WERI-Rb-1 (cell line): ENCODE measurements at regions not wholly inside any gene's neighbourhood (a gene's known extent, or its start where the extent isn't known, plus 50 kb on each side); places are given as distances from the start of the nearest gene placed in this dataset.

ENCODE experiments used
- DNase-seq: peaks from one replicate; pipeline ENCODE4 v3.0.0-alpha.2; 2020
- H3K27ac ChIP-seq: fragments of 250-450 bp; sonication (Bioruptor Pico); 2 replicates; pipeline ENCODE4 v1.5.1; 2020; ENCODE audit warnings: mild to moderate bottlenecking, moderate library complexity
- H3K27me3 ChIP-seq: fragments of 250-450 bp; sonication (Bioruptor Pico); 2 replicates; pipeline ENCODE4 v1.5.1; 2021; ENCODE audit warnings: mild to moderate bottlenecking, low read depth, moderate library complexity; ENCODE audit not compliant: insufficient read depth, severe bottlenecking
- H3K36me3 ChIP-seq: fragments of 250-450 bp; sonication (Bioruptor Pico); 2 replicates; pipeline ENCODE4 v1.5.1; 2020; ENCODE audit warnings: mild to moderate bottlenecking, moderate library complexity
- H3K4me3 ChIP-seq: 2 replicates; pipeline ENCODE4 v1.5.1; 2011; ENCODE audit warnings: low read depth, mild to moderate bottlenecking, control low read depth, low read length
- H3K9me3 ChIP-seq: fragments of 250-450 bp; sonication (Bioruptor Pico); 2 replicates; pipeline ENCODE4 v1.5.1; 2021; ENCODE audit warnings: mild to moderate bottlenecking, moderate library complexity; ENCODE audit not compliant: severe bottlenecking
- CTCF ChIP-seq: IDR thresholded peaks from 2 replicates; pipeline ENCODE4 v1.5.1; 2011; ENCODE audit warnings: low read depth, mild to moderate bottlenecking, control low read depth, inconsistent platforms, low read length

DNA sequence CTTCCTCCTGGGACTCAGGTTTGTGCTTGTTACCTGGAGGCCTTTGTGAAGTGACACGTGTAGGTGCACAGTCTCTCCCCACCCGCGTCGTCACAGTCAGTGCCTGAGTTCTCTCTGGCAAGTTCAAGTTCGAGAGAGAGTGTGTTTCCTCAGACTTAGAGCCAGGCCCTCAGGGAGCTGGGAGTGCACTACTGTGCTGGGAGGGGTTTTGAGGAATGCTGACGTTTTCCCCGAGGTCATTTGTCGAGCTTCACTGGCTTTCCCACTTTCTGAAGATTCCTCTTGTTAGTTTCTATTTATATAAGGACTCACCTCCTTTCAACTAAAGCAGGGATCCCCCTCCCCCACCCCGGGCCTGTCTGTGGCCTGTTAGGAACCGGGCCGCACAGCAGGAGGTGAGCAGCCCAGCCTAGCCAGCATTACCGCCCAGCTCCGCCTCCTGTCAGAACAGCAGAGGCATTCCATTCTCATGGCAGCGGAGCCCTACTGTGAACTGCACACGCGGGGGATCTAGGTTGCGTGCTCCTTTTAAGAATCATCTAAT is 209.2 kb downstream of the DIRAS2 start:
- Histone ChIP-seq H3K36me3 (no peaks in the 10 kb centered on the region; the same call in 1 of the 2 replicates), H3K27me3 (no peaks in the 10 kb centered on the region), H3K27ac (peak overlapping the region; percentile 87), H3K4me3 (peak overlapping the region; percentile 46), H3K9me3 (no peaks in the 10 kb centered on the region)
- peak; percentile 94 for DNase-seq
- TF ChIP-seq CTCF: no peak

- TF ChIP-seq CTCF: no peak
- DNase-seq: no peak
- no peak overlapping the region for H3K4me3 ChIP-seq
Observed at GRCh38 chr9:90441814-90442213, 200.8 kb downstream of the DIRAS2 start.

GRCh38 chr9:90442723-90443122 is 199.9 kb downstream of the DIRAS2 start:
- TF ChIP-seq CTCF: no peak
- no peak overlapping the region for H3K4me3 ChIP-seq
- H3K36me3 ChIP-seq: peaks cover 11% of the 10 kb centered on the region
- peak overlapping the region; percentile 58 for H3K27ac ChIP-seq
- DNase-seq: no peak
- no peaks in the 10 kb centered on the region for H3K27me3 ChIP-seq
- peaks cover 5% of the 10 kb centered on the region for H3K9me3 ChIP-seq

More at GRCh38 chr9:90441814-90442213, 200.8 kb downstream of the DIRAS2 start:
- H3K27me3 ChIP-seq: no peaks in the 10 kb centered on the region
- H3K27ac ChIP-seq: no peak overlapping the region
- peaks cover 5% of the 10 kb centered on the region for H3K9me3 ChIP-seq
- H3K36me3 ChIP-seq: peaks cover 11% of the 10 kb centered on the region

GRCh38 chr9:90444609-90445204 is 197.9 kb downstream of the DIRAS2 start:
- peak; percentile 70 for DNase-seq
- no peak for TF ChIP-seq CTCF

DNA sequence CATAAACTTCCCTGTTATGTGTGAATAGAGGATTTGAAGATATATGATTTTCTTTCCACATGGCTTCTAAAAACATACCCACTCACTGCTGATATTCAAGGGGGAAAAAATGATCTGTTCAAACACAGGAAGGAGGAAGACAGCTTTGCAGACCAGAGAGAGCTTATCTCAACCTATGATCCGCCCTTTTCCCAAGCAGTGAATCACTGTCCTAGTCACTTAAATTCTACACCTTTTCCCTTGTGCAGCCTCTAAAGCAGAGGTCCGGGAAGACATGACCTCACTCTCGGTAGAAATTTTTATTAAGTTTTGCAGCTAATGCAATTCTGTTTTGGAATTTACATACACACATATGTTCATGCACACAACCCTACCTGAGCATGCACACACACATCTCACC is 197.2 kb downstream of the DIRAS2 start:
- Histone ChIP-seq H3K27me3 (no peaks in the 10 kb centered on the region), H3K27ac (peak overlapping the region; percentile 89), H3K36me3 (peaks cover 6% of the 10 kb centered on the region), H3K9me3 (no peaks in the 10 kb centered on the region), H3K4me3 (no peak overlapping the region)
- TF ChIP-seq CTCF: no peak
- DNase-seq: no peak

More at GRCh38 chr9:90444609-90445204, 197.9 kb downstream of the DIRAS2 start:
- peak overlapping the region; percentile 89 for H3K27ac ChIP-seq
- no peaks in the 10 kb centered on the region for H3K27me3 ChIP-seq
- H3K9me3 ChIP-seq: no peaks in the 10 kb centered on the region
- no peak overlapping the region for H3K4me3 ChIP-seq
- H3K36me3 ChIP-seq: peaks cover 8% of the 10 kb centered on the region
